GM12872 (cell line): ENCODE measurements at regions not wholly inside any gene's neighbourhood (a gene's known extent, or its start where the extent isn't known, plus 50 kb on each side); places are given as distances from the start of the nearest gene placed in this dataset.
A peak's percentile ranks its signal among the peaks of the same experiment; 100 is the strongest.

Experiments
- CTCF ChIP-seq: IDR thresholded peaks from 3 replicates; pipeline ENCODE4 v1.5.1; 2011; ENCODE audit warnings: low read depth, mild to moderate bottlenecking, low read length, moderate library complexity; ENCODE audit not compliant: insufficient read depth

DNA sequence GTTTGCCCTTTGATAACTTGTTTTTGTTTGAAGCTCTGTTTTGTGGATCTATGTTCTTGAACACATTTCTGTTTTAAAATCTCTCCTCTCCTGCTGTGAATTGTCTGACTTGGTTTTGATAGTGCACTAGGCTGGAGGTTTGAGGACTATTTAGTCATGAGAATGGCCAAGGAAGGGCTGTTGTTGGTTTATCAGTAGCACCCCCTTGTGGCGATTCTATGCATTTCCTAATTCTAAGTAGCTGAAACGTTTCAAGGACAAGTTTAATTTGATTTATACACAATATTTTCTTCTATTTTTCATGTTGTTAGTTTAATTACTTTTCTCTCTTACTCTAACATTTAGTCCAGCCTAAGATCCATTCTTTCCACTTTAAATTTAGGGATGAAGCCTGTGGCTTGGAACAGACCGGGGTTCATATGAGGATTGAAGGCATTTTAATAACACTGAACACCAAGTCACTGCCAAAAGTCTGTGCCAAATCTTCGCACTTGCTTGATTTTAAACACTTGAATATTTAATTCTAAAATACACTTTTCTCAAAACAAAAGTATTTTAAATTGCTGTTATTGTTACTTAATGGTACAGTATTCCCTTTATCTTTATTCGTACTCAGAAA lies 166.0 kb downstream of the SOCS6 start:
- peak; percentile 72 for TF ChIP-seq CTCF

DNA sequence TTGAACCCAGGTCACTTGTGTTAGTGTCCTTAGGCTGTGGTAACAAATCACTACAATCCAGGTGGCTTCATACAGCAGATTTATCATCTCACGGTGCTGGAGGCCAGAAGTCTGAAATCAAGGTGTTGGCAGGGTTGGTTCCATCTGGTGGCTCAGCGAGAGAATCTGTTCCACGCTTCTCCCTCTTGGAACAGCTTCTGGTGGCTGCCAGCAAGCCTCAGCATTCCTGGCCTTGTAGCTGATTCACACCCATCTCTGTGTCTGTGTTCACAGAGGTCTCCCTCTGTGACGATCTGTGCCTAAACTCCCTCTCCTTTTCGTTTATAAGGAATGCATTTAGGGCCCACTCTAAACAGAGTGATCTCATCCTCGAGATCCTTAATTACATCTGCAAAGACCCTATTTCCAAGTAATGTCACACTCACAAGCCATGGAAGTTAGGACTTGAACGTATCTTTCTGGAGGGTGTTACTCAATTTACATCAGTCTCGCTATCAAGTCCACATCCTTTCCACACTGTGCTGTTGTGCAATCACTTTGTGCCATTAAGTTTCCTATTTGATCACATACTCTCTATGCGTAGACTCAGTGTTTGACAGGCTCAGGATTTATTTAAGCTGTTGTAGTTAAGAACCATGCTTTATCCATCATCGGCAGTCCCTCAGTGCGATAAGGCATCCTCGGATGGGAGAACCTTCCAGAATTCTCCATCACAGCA lies 164.4 kb downstream of the SOCS6 start:
- TF ChIP-seq CTCF: no peak

DNA sequence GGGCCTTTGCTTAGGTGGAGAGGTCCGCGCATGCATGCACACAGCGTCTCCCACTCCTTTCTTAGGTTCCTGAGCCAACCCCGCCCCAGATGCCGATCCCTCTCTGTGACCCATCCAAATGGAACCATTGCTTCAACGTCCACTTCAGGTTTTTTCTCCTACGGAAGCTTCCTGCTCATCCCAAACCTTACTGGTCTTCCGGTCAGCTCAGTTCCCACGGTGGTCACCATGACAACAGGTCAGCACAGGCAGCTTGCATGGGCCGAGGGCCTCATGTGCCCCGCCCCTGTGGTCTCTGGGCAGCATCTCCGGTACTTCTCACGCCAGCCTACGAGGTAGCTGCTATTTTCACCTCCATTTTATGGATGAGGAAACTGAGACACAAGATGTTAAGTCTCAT lies 163.7 kb downstream of the SOCS6 start:
- no peak for TF ChIP-seq CTCF

GRCh38 chr18:70450426-70451253 lies 161.8 kb downstream of the SOCS6 start:
- TF ChIP-seq CTCF: 0 out of 3 replicates have a peak, but pooled peaks have one; percentile 29

GRCh38 chr18:70448588-70448987 lies 159.7 kb downstream of the SOCS6 start:
- TF ChIP-seq CTCF: no peak

DNA sequence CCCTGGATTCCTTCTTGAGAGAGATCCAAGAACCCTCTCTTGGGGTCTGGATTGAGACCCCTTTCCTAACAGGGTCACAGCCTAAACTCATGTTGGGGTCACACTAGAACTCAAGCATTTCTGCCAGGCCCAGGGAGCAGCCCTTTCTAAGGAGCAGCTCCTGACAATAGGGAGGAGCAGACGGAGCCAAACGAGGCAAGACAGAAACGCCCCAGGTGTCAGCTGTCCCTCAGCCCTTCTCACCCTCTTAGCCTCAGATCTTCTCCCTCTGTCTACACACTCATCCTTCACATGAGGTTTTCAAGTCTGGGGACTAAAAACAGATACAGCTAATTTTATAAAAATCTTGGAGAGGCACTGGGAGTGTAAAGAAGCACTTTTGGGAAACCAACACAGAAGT lies 157.2 kb downstream of the SOCS6 start:
- no peak for TF ChIP-seq CTCF

DNA sequence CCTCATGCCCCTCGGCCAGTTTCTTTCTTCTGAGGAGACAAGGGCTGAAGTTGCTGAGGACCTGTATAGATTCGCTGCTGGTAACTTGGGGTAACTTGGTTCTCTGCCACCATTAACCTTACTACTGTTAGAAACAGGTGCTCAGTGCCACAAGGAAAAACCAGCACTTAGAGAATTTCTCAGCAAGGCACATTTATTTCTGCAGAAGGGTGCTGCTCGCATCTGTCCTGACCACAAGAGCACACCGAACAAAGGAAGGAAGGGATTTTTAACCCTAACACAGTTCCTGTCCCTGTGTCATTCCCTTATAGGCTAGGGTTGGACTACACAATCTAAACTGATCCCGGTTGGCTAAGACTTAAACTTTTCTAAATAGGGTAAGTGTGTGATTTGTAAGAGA lies 154.1 kb downstream of the SOCS6 start:
- no peak for TF ChIP-seq CTCF
